Left ventricle myocardium inferior (tissue), 1 donor: ENCODE measurements at regions not wholly inside any gene's neighbourhood (a gene's known extent, or its start where the extent isn't known, plus 50 kb on each side); places are given as distances from the start of the nearest gene placed in this dataset.

Experiments
- DNase-seq: peaks from one replicate; pipeline ENCODE4 v3.0.0-alpha.2; 2020
- H3K27ac ChIP-seq: fragments of 200-600 bp; replicated peaks from 2 replicates; pipeline ENCODE4 v1.8.0; 2021
- H3K27me3 ChIP-seq: fragments of 200-600 bp; 2 replicates; pipeline ENCODE4 v1.8.0; 2021; ENCODE audit warnings: low read depth
- H3K36me3 ChIP-seq: fragments of 200-600 bp; 2 replicates; pipeline ENCODE4 v1.8.0; 2021
- H3K4me1 ChIP-seq: fragments of 200-600 bp; 2 replicates; pipeline ENCODE4 v1.8.0; 2021
- H3K4me3 ChIP-seq: fragments of 200-600 bp; 2 replicates; pipeline ENCODE4 v1.8.0; 2021; ENCODE audit warnings: mild to moderate bottlenecking, moderate library complexity
- H3K9me3 ChIP-seq: fragments of 200-600 bp; replicated peaks from 2 replicates; pipeline ENCODE4 v1.8.0; 2021
- intact Hi-C: fragments of 100-400 bp; cut with micrococcal nuclease; formaldehyde crosslinking; loops from one replicate; pipeline ENCODE4 v1.11.0; 2022
- TF ChIP-seq, protein P1 (sequence below): fragments of 200-600 bp; IDR thresholded peaks from 2 replicates; pipeline ENCODE4 v1.8.0; 2021; ENCODE audit warnings: antibody characterized with exemption, mild to moderate bottlenecking, borderline replicate concordance
- donor health status: DM: no; HTN: yes; CAD: no; lungs with severe emphysema.

GRCh38 chr16:17567455-17567854 is 96.7 kb upstream of the XYLT1 start:
- TF ChIP-seq, protein P1, sequence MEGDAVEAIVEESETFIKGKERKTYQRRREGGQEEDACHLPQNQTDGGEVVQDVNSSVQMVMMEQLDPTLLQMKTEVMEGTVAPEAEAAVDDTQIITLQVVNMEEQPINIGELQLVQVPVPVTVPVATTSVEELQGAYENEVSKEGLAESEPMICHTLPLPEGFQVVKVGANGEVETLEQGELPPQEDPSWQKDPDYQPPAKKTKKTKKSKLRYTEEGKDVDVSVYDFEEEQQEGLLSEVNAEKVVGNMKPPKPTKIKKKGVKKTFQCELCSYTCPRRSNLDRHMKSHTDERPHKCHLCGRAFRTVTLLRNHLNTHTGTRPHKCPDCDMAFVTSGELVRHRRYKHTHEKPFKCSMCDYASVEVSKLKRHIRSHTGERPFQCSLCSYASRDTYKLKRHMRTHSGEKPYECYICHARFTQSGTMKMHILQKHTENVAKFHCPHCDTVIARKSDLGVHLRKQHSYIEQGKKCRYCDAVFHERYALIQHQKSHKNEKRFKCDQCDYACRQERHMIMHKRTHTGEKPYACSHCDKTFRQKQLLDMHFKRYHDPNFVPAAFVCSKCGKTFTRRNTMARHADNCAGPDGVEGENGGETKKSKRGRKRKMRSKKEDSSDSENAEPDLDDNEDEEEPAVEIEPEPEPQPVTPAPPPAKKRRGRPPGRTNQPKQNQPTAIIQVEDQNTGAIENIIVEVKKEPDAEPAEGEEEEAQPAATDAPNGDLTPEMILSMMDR: no peak
- peaks cover 77% of the 10 kb centered on the region for H3K27me3 ChIP-seq
- intact Hi-C loops: no loop called here
- H3K4me3 ChIP-seq: no peak overlapping the region
- peaks cover 5% of the 10 kb centered on the region for H3K9me3 ChIP-seq
- H3K36me3 ChIP-seq: no peaks in the 10 kb centered on the region
- H3K4me1 ChIP-seq: no peaks in the 10 kb centered on the region
- H3K27ac ChIP-seq: no peak overlapping the region
- no peak for DNase-seq

- Histone ChIP-seq H3K27me3 (peaks cover 77% of the 10 kb centered on the region), H3K4me1 (no peaks in the 10 kb centered on the region), H3K27ac (no peak overlapping the region), H3K4me3 (no peak overlapping the region), H3K36me3 (no peaks in the 10 kb centered on the region), H3K9me3 (peaks cover 5% of the 10 kb centered on the region)
- TF ChIP-seq, protein P1: no peak
- no peak for DNase-seq
- intact Hi-C loops: no loop called here
Observed at GRCh38 chr16:17566656-17567450, 96.1 kb upstream of the XYLT1 start.

DNA sequence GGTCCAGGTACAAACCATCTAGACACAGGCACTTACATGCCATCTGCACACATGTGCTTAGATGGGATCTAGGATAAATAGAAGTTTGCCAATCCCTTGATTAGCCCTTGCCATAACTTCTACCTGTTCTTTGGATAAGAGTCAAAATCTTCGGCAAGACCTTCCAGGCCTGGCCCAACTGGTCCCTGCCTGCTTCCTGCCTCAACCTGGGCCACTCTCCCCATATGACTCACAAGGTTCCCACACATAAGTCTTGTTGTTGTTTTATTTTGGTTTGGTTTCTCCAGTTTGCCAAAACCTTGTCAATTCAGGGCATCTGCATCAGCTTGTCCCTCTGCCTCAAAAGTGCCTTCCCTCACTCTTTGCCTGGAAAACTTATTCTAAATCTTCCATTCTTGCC is 95.3 kb upstream of the XYLT1 start:
- H3K4me1 ChIP-seq: no peaks in the 10 kb centered on the region
- no peak overlapping the region for H3K27ac ChIP-seq
- peaks cover 5% of the 10 kb centered on the region for H3K9me3 ChIP-seq
- intact Hi-C loops: no loop called here
- peaks cover 77% of the 10 kb centered on the region for H3K27me3 ChIP-seq
- DNase-seq: no peak
- TF ChIP-seq, protein P1: no peak
- no peaks in the 10 kb centered on the region for H3K36me3 ChIP-seq
- no peak overlapping the region for H3K4me3 ChIP-seq

DNA sequence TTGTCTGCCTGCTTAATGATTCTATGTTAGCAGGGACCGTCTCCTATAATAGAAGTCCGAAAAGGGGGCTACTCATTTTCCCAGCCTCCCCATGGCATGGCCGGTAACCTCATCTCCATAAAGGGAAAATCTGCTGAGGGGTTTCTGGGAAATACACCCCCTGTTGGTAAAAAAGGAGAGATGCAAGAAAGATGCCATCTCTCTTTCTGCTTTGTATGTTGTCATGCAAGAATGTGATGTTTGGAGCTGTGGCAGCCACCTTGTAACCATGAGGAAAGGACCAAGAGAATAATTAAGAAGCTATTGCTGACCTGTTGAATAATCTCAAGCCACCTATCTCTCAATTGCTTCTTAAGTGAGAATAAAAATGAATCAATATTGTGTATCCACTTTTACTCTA is 94.8 kb upstream of the XYLT1 start:
- Histone ChIP-seq H3K4me3 (no peak overlapping the region), H3K27ac (no peak overlapping the region), H3K27me3 (peaks cover 76% of the 10 kb centered on the region), H3K36me3 (no peaks in the 10 kb centered on the region), H3K4me1 (no peaks in the 10 kb centered on the region), H3K9me3 (peaks cover 5% of the 10 kb centered on the region)
- TF ChIP-seq, protein P1: no peak
- intact Hi-C loops: no loop called here
- no peak for DNase-seq

GRCh38 chr16:17564856-17565255 is 94.1 kb upstream of the XYLT1 start:
- no peak for DNase-seq

More at GRCh38 chr16:17564856-17565255, 94.1 kb upstream of the XYLT1 start:
- Histone ChIP-seq H3K4me3 (no peak overlapping the region), H3K36me3 (no peaks in the 10 kb centered on the region), H3K27ac (no peak overlapping the region), H3K27me3 (peaks cover 73% of the 10 kb centered on the region), H3K4me1 (no peaks in the 10 kb centered on the region), H3K9me3 (peaks cover 5% of the 10 kb centered on the region)
- intact Hi-C loops: no loop called here
- TF ChIP-seq, protein P1: no peak
